Fibroblast of skin of left quadriceps (primary cell): ENCODE measurements at regions not wholly inside any gene's neighbourhood (a gene's known extent, or its start where the extent isn't known, plus 50 kb on each side); places are given as distances from the start of the nearest gene placed in this dataset.

Source experiments
- DNase-seq, 2 experiments: peaks; one replicate each; pipeline ENCODE4 v3.0.0-alpha.2; 2013; ENCODE audit warnings: low read depth in 2 of 2

- DNase-seq, result no peak
Observed at GRCh38 chr10:126783806-126784557, 113.5 kb upstream of the C10orf90 start.

GRCh38 chr10:126787201-126787600 is 116.7 kb upstream of the C10orf90 start:
- DNase-seq, result no peak

DNA sequence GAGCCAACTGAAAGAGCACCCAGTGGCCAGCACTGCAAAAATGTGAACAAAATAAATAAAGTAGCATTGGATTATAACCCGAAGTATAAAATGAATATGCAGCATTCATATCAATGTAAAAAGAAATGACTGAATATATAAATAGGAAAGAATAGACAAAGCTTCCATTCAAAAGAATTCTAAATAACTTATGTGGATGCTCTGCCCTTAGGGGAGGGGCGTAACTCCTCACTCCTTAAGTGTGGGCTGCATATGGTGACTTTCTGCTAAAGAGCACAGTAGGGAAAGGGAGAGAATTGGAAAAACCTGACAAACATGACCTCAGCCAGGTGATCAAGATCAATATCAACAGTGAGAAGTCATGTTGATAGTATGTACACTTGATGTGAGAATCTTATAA is 109.9 kb upstream of the DOCK1 start:
- no peak for DNase-seq

GRCh38 chr10:126798649-126799048 is 106.6 kb upstream of the DOCK1 start:
- DNase-seq, result no peak

- DNase-seq, result no peak
Observed at GRCh38 chr10:126803394-126803793, 101.8 kb upstream of the DOCK1 start.

DNA sequence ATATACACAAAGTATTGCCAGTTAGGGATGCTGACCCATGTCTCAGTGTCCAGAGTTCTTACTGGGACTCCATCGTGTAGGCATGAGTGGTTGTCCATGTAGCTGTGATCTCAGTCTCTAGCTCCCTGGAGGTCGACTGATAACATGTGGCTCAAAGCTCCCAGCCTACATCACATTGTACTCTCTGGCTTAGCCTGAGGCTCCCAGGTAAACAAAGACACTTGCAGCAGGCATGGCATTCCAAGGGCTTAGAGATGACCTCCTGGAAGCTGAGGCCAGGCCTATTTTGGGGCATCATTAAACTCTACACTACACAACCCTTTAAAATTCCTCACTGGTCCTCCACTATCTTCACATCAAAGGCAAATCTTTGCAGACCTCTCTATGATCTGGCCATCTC is 100.8 kb upstream of the DOCK1 start:
- no peak for DNase-seq

DNA sequence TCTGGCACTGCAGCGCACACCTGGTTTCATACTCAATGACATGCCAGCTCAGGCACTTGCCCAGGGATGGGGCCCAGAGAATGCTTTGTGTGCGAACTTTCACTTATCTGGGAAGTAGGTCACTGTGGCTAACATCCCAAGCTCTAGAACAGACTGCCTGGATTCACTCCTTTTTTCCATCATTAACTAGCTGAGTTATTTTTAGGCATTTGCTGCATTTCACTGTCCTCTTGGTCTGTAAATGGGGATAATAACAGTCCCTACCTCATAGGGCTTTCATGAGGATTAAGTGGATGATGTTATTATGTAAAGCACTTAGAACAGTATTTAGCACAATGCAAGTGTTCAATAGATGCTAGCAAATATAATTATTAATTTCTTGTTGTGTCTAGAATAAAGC is 98.7 kb upstream of the DOCK1 start:
- no peak for DNase-seq

- DNase-seq, result no peak
Observed at GRCh38 chr10:126806991-126807702, 98.1 kb upstream of the DOCK1 start.

- DNase-seq, result no peak
Observed at GRCh38 chr10:126808103-126808502, 97.1 kb upstream of the DOCK1 start.

- DNase-seq, result no peak
Observed at GRCh38 chr10:126813432-126813831, 91.8 kb upstream of the DOCK1 start.

- no peak for DNase-seq
Observed at GRCh38 chr10:126833542-126833941, 71.7 kb upstream of the DOCK1 start.

DNA sequence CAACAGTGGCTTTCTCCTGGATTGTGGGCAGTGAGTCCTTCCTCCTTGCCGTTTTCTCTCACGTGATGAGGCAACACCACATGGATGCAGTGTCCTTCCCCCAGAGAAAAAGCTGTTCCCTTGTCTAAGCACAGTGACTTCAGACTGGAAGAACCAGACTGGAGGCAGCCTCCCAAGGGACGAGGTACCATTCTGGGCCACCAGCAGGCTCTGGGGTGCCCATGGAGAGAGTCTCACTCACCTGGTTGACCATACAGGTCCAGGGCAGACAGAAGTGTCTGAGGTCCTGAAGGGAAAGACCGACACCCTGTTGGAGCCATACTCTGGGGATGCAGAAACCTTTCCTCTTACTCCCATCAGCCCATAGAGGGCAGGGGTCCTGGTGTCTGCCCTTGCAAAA is 69.2 kb upstream of the DOCK1 start:
- no peak for DNase-seq

GRCh38 chr10:126838316-126838715 is 66.9 kb upstream of the DOCK1 start:
- peak; percentile 4 to 22 for DNase-seq

GRCh38 chr10:126839094-126839761 is 66.0 kb upstream of the DOCK1 start:
- no peak for DNase-seq

DNA sequence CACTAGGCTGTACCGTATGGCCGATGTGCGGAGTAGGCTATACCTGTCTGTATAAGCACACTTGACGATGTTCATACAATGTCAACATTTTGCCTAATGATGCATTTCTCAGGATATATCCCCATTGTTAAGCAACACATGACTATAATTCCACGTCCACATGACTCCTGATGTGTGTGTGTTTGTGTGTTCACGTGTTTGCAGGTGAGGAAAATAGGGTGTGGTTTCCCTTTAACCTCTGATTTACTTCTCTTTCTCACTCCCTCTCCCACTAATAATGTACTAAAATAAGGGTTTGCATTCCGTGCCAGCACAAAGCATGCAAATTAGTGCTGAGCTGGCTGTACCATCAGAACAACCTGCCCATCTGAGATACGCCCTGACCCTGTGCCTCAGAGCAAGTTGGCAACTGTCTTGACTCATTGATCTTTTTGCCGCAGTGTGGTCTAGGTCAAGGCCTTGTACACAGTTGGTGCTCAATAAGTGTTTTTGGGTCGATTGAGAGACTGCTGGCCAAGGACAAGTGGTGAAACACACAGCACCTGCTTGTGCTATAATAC is 64.6 kb upstream of the DOCK1 start:
- DNase-seq, result no peak

GRCh38 chr10:126841341-126841895 is 63.8 kb upstream of the DOCK1 start:
- DNase-seq, result no peak

GRCh38 chr10:126842356-126842755 is 62.9 kb upstream of the DOCK1 start:
- no peak for DNase-seq

- no peak for DNase-seq
Observed at GRCh38 chr10:126842836-126843235, 62.4 kb upstream of the DOCK1 start.

DNA sequence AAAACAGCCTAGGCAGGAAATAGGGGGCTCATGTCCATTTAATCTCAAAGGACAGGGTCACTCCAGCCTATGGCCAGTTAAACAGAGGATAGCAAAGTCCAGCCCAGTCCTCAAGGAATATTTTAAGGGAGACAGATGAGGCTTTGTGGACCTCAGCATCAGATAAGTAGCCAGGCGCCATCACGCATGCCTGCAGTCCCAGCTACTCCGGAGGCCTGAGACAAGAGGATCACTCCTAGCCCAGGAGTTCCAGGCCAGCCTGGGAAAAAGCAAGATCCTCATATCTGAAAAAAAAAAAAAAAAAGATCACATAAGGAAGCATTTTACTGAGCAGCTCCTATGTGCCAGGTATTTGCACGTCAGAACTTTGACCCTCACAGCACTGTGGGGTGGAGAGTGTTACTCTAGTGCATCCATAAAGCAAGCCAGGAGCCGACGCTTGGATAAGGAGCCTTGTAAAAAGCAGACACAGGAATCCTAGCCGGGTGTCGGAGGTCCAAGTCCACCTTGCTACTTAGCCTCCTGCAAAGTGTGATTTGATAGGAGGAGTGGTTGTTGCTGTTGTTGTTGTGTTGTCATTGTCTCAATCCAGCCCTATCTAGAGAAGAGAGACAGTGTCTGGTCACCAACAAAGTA is 61.8 kb upstream of the DOCK1 start:
- DNase-seq, result no peak

GRCh38 chr10:126844406-126844805 is 60.8 kb upstream of the DOCK1 start:
- no peak for DNase-seq

DNA sequence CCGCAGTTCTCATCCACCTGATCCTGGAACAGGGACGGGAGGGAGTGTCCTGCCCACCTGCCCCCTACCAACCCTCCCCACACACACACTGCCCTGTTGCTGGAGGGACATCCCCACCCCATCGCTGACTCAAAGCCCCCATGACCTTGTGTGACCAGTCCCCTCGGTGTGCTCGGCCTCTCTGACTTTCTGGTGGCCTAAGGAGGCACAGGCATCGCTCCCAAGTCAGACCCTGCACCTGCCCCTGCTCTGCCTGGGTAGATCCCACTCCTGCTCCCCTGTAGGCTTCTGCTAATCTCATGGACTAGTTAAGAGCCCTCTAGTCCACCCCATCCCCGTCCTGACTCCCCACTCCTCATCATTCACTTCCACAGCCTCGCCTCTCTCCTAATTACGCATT is 58.8 kb upstream of the DOCK1 start:
- DNase-seq, result no peak

DNA sequence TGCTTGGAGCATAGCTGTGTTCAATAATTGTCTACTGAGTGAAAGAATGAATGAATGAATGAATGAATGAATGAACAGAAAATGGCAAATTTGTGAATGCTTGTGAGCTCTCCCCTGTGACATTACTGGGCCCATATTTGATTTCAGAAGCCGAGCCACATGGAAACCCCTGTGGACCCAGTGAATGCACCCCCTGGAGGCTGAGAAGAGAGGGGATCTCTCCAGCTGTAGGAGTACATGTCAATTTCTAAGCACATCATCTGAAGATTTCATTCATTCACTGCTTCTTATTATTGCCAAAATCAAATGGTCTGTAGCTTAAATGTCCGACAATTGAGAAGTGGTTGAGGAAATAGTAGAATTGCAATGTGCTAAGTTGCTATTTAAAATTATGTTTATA is 58.3 kb upstream of the DOCK1 start:
- DNase-seq, result no peak
